Hippocampal formation (tissue), 2 donors: ENCODE measurements at regions not wholly inside any gene's neighbourhood (a gene's known extent, or its start where the extent isn't known, plus 50 kb on each side); places are given as distances from the start of the nearest gene placed in this dataset.

Source experiments
- DNase-seq, 2 donors: peaks; one replicate each; lab custom pipeline; 2025; lab: John Stamatoyannopoulos, UW

- no peak for DNase-seq
Observed at GRCh38 chr17:72425133-72425793, 304.4 kb downstream of the SOX9 start.

DNA sequence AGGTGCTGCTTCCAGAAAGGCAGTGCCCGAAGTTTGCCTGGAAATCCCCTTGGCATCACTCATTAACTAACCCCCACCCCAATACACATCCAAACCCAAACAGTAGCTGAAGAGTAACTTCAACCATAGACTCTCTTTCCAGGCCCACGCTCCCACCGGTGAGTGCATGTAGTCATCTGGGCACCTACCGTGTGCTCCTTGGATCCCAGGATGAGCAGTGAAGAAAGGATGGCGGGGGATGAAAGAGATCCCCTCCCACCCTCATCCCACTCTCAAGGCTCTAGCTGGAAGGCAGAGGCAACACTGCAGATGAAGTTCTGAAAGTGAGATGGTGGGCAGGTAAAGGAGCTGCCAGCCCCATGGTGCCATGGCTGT, 305.0 kb downstream of the SOX9 start:
- no peak for DNase-seq

- DNase-seq: no peak
Observed at GRCh38 chr17:72426321-72426720, 305.5 kb downstream of the SOX9 start.

GRCh38 chr17:72426948-72427760, 306.3 kb downstream of the SOX9 start:
- DNase-seq: no peak

- no peak for DNase-seq
Observed at GRCh38 chr17:72427761-72428109, 306.9 kb downstream of the SOX9 start.

DNA sequence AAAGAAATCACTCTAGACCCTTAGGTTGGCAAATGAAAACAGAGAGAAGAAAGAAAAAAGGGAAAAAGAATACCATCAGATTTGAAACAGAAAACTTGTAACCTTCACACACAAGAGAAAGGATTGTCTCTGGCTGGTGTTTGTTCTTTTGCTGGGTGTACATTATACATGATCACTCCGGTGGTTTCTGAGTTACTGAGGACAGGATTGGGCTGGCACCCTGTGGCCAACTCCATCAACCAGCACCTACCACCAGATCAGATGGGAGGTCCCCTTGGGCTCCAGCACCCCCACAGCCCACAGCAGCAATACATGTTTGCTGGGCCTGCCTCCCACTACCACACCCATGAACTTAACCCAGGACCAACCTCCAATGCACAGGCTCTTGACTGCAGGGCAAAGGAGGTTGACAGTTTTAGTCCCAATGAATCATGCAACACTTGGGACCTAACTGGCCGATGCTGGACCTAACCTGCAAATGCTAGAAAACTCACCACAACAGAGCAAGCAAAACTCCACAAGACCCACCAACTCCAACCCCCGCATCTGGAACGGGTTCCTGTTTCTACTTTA, 308.3 kb downstream of the SOX9 start:
- no peak for DNase-seq

DNA sequence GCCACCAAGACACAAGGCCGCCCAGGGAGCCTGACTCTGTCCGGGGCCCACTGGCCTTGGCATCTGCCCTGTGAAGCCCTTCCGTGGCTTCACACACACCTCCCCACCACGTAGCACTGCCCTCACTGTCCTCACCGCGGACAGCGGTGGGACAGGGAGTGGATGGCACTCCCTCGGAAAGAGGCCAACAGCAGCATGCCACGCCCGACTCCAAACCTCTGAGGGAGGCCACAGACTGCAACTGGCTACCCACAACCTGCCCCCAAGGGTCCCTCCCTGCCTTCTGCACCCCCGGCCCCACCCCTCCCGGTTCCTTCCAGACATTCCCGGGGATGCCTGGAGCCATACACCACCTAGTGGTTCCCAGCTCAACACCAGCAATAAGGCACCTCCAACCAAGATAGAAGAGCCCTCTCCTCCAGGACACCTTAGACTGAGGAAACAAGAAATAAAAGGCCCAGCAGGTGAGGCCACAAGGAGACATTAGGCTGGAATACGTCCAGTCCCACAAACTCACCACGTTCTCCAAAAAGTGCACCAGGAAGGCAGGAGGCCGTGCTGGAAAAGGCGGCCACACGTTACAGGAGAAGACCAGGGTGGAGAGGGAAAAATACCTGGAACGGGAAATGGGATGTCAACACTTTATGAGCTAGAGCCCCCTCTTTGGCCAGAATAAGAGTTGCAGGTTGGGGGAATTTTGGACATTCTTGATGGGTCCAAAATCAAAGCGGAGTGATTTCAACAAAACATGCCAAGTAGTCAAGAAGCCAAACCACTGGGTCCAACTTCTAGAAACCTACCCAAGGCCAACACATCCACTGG, 310.0 kb downstream of the SOX9 start:
- DNase-seq: no peak

DNA sequence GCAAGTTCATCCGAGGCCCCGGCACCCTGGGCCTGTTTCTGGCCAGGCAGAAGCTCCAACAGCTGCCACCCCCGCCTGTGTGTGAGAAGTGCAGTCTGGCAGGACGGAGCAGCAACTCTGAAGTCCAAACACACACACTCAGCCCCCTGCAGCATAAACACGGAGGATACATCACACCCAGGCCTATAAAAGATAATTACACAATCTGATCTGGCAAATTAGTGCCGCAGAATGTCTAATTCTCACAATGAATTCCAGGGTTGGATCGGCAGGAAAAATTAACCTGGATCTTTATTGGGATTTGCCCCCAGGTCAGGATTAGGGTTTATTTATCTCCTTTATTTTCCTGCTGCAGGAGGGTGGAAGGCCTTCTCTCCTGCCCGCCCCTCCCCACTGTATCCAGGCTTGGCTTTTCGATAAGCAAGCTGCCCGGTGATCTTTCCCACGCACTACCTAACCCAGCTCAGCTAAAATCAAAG, 311.4 kb downstream of the SOX9 start:
- DNase-seq: no peak

GRCh38 chr17:72432881-72433280, 312.1 kb downstream of the SOX9 start:
- DNase-seq: no peak

- no peak for DNase-seq
Observed at GRCh38 chr17:72433797-72434196, 313.0 kb downstream of the SOX9 start.

- no peak for DNase-seq
Observed at GRCh38 chr17:72434581-72434980, 313.8 kb downstream of the SOX9 start.

DNA sequence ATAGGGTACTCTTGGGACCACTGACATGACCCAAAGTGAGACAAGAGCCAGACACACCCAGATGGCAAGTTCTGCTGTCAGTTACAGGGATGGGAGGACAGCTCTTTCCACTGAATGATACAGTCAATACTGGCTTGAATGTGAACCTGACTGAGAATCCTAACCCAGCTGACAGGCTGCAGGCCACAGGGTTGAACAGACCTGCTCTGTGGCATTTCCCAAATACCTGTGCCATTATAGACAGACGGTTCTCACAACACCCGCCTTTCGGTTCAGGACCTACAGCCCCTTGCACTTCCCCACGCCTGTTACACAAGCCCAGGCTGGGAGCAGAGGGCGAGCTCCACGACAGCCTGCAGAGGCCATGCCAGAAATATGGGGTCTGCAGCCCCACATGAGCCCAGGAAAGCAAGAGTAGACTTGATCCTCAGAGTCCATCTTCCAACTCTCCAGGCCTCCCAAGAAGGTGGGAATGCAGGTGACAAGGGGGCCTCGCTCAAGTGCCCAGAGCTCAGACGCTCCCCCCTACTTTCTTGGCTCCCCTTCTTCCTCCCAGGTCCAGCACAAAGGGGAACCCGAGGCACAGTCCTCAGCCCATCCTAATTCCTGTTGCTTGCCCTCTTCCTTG, 314.3 kb downstream of the SOX9 start:
- DNase-seq: no peak

DNA sequence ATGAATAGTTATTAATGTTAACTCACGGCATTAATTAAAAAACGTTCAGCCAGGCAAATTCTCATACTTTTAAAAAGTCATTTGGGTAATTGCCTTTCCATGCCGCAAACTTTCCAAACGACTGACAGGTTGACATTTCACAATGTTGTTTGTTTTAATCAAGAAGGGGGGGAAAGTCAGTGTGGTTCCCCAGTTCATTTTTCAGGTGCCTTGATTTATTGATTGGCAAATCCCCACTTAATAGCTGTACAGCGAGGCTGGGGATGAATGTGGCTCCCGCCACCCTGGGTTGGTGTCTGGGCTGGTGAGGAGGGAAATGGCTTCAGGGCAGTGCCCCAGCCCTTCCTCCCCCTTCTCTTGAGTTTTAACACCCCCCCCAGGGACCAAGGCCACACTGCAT, 318.0 kb downstream of the SOX9 start:
- no peak for DNase-seq

GRCh38 chr17:72439893-72440502, 319.2 kb downstream of the SOX9 start:
- no peak for DNase-seq

- DNase-seq: no peak
Observed at GRCh38 chr17:72440961-72441360, 320.1 kb downstream of the SOX9 start.

DNA sequence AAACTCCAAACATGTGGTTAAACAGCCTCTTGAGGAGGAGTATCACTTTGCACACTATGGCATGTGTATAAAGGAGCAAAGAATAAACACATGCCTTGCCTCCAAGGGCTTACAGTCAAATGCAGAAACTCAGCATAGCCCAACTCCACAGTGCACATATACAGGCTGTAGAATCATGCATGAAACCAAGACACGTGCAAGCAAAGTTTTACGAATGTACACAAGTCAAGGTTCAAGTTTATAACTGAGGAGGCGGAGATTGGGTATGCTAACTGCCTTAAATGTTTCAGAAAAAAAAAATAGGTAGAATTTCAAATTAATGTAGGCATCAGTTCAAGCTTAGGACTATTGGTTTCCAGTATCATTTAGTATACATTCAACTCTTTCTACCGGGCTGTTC, 321.1 kb downstream of the SOX9 start:
- DNase-seq: no peak

- no peak for DNase-seq
Observed at GRCh38 chr17:72444517-72445054, 323.8 kb downstream of the SOX9 start.

GRCh38 chr17:72445055-72445991, 324.5 kb downstream of the SOX9 start:
- peak; percentile 14 to 27 for DNase-seq

GRCh38 chr17:72446118-72446517, 325.3 kb downstream of the SOX9 start:
- no peak for DNase-seq
